Transverse colon (tissue), 4 donors: ENCODE measurements at regions not wholly inside any gene's neighbourhood (a gene's known extent, or its start where the extent isn't known, plus 50 kb on each side); places are given as distances from the start of the nearest gene placed in this dataset.

Experiments
- DNase-seq: peaks from one replicate; pipeline ENCODE4 v3.0.0-alpha.2; 2019
- H3K27ac ChIP-seq, 4 donors: fragments of 200-600 bp; sonication (generic); 2 replicates each; pipeline ENCODE4 v1.5.1; 2016 to 2018; ENCODE audit warnings: inconsistent platforms in 4 of 4
- H3K27me3 ChIP-seq: fragments of 200-600 bp; sonication (generic); 2 replicates; pipeline ENCODE4 v1.5.1; 2017; ENCODE audit warnings: inconsistent platforms
- H3K36me3 ChIP-seq, 4 donors: fragments of 200-600 bp; sonication (generic); 2 replicates each; pipeline ENCODE4 v1.5.1; 2017 to 2019; ENCODE audit warnings: inconsistent platforms in 4 of 4
- H3K4me1 ChIP-seq, 4 donors: fragments of 200-600 bp; sonication (generic); 2 replicates each; pipeline ENCODE4 v1.5.1; 2017 to 2020; ENCODE audit warnings: inconsistent platforms in 4 of 4
- H3K4me3 ChIP-seq, 4 donors: fragments of 200-600 bp; sonication (generic); 1 replicate in 1 of 4; 2 replicates in 3 of 4; pipeline versions ENCODE4 v1.5.1 to v1.6.1; 2017 to 2019; ENCODE audit warnings: inconsistent platforms in 4 of 4
- H3K9me3 ChIP-seq, 2 donors: fragments of 200-600 bp; sonication (generic); 2 replicates each; pipeline ENCODE4 v1.5.1; 2017 to 2019; ENCODE audit warnings: inconsistent platforms in 2 of 2
- EP300 ChIP-seq: sonication (generic); formaldehyde crosslinking; IDR thresholded peaks from one replicate; pipeline ENCODE4 v1.6.1; 2017; ENCODE audit warnings: antibody characterized with exemption, low read depth
- POLR2A ChIP-seq: fragments of 450-650 bp; IDR thresholded peaks from one replicate; pipeline ENCODE4 v1.6.1; 2016; ENCODE audit warnings: antibody characterized with exemption, mild to moderate bottlenecking, moderate library complexity
- POLR2AphosphoS5 ChIP-seq, 3 donors: sonication (generic); formaldehyde crosslinking; IDR thresholded peaks; one replicate each; pipeline ENCODE4 v1.6.1; 2016; ENCODE audit warnings: antibody characterized with exemption in 3 of 3
- WGBS, 2 donors: methylation state at CpG; one replicate each; pipeline ENCODE4 v1.1.5; 2018; ENCODE audit warnings: low coverage in 1 of 2; 5-methylcytosine and 5-hydroxymethylcytosine counted together
- in situ Hi-C, 4 donors: fragments of 200-750 bp; cut with MboI; loops; one replicate each; pipeline versions ENCODE4 v1.15.0 to v1.15.1; 2017; ENCODE audit warnings: low sequenced_read_pairs in 3 of 4, low pct_ligation_motif_present in 1 of 4, low pct_unique_long_range_greater_than_20kb in 1 of 4
- intact Hi-C: fragments of 100-400 bp; cut with DNase I; formaldehyde crosslinking; loops from one replicate; pipeline ENCODE4 v1.15.1; 2023; ENCODE audit warnings: low total_unique reads
- TF ChIP-seq, protein P1 (sequence below), 5 experiments: fragments of 200-600 bp in 3 of 5; fragments of 450-650 bp in 2 of 5; sonication (generic) in 3 of 5; IDR thresholded peaks; 1 replicate in 2 of 5; 2 replicates in 3 of 5; pipeline ENCODE4 v1.5.1; 2016 to 2017; ENCODE audit warnings: antibody characterized with exemption in 5 of 5, inconsistent platforms in 3 of 5, mild to moderate bottlenecking in 2 of 5, moderate library complexity in 1 of 5

DNA sequence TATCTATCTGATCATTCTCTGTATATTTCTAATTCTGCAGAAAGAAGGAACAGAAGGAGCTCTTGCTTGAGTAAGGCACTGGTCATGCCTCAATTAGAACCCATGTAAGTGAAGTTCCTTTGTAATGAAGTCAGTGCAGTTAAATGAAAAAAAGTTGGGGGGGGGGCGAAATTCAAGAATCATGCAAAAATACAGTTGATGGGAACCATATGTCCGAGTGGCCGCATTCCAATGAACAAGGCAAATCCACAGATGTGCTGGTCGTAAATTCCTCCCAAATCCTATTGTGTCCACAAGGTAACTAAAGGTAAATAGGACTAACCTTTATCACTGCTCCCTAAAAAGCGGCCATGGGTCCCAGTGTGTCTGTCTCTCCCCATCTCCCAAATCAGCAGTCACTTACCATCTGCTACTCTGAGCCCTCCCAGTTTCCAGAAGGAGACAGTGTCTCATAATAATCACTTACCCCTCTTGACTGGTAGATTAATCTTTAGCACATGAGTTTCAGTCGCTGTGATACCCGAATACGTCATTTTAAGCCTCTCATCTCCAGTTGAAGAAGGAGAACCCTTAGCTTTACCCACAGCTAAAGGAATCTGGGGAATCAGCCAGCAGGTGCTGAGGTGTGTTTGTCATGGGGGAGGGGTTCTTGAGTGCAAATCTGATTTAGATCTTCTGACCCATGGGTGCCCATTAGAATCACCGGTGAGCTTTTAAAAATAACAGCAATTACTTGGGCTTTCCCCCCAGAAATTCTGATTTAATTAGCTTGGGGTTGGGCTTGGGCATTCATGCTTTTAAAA, 56.3 kb upstream of the EPHB3 start:
- no peak overlapping the region for H3K27ac ChIP-seq
- H3K9me3 ChIP-seq, result peaks cover 7% of the 10 kb centered on the region in 2 donors
- intact Hi-C loops (no loop called here), in situ Hi-C loops (no loop called here)
- H3K36me3 ChIP-seq, result no peaks in the 10 kb centered on the region
- H3K27me3 ChIP-seq, result peaks cover 51% of the 10 kb centered on the region
- 61 to 62% methylated on average over 6 to 9 of the region's 9 CpGs for WGBS, 2 donors
- TF ChIP-seq, protein P1, sequence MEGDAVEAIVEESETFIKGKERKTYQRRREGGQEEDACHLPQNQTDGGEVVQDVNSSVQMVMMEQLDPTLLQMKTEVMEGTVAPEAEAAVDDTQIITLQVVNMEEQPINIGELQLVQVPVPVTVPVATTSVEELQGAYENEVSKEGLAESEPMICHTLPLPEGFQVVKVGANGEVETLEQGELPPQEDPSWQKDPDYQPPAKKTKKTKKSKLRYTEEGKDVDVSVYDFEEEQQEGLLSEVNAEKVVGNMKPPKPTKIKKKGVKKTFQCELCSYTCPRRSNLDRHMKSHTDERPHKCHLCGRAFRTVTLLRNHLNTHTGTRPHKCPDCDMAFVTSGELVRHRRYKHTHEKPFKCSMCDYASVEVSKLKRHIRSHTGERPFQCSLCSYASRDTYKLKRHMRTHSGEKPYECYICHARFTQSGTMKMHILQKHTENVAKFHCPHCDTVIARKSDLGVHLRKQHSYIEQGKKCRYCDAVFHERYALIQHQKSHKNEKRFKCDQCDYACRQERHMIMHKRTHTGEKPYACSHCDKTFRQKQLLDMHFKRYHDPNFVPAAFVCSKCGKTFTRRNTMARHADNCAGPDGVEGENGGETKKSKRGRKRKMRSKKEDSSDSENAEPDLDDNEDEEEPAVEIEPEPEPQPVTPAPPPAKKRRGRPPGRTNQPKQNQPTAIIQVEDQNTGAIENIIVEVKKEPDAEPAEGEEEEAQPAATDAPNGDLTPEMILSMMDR (IDR thresholded peaks at IDR 0.05), result no peak
- TF ChIP-seq POLR2A (no peak), POLR2AphosphoS5 (IDR thresholded peaks at IDR 0.05) (no peak)
- H3K4me1 ChIP-seq, result no peaks in the 10 kb centered on the region
- no peak overlapping the region for H3K4me3 ChIP-seq
- no peak for DNase-seq

DNA sequence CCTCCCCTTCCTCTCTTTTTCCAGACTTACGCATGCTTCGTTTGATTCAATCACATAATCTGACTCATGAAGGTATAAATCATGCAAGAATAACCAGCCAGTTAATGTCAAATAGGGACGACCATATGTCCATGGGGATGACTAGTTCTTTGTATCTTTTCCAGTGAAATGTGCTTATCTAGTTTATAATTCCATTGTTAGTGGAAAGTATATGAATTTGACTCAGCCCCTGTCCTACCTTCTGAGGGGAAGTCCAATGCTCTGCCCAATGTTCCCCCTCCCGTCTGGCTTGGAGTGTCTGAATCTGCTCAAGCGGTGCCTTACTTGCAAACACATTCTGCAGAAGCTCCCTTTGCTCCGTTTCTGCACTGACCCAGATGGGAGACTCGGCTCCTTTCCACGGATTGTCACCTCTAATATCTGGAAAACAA, 55.0 kb upstream of the EPHB3 start:
- no peaks in the 10 kb centered on the region for H3K36me3 ChIP-seq
- H3K27me3 ChIP-seq, result peaks cover 63% of the 10 kb centered on the region
- H3K4me3 ChIP-seq, result no peak overlapping the region
- no peak for TF ChIP-seq POLR2AphosphoS5 (IDR thresholded peaks at IDR 0.05)
- no peak for TF ChIP-seq POLR2A
- TF ChIP-seq, protein P1 (IDR thresholded peaks at IDR 0.05), result no peak
- TF ChIP-seq EP300, result no peak
- H3K4me1 ChIP-seq, result no peaks in the 10 kb centered on the region
- 60 to 63% methylated on average over 5 to 8 of the region's 8 CpGs for WGBS, 2 donors
- intact Hi-C loops (no loop called here), in situ Hi-C loops (no loop called here)
- no peak for DNase-seq
- H3K27ac ChIP-seq, result no peak overlapping the region
- H3K9me3 ChIP-seq, result peaks cover 7% of the 10 kb centered on the region in 2 donors

DNA sequence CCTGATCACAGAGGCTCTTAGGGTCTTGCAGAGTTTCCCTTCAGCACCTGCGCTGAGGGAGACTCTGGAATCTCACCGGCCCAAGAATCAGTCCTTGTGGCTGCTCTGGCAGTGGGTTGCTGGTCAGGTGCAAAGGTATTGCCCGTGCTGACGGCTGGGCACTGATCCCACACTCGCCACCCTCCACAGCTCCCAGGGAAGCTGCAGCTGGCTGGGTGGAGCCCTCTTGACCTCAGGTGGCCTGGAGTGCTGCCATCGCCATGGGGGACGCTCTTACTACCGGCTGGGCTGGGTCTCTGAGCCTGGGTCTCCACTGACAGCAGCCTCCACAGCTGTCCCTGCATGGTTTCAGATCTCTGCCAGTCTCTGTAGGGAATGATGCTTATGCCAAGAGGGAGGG, 52.6 kb upstream of the EPHB3 start:
- Histone ChIP-seq H3K36me3 (no peaks in the 10 kb centered on the region), H3K27ac (no peak overlapping the region), H3K27me3 (peaks cover 85% of the 10 kb centered on the region), H3K4me1 (peaks cover 0 to 9% (median 7%) of the 10 kb centered on the region in 4 donors), H3K9me3 (no peaks in the 10 kb centered on the region), H3K4me3 (no peak overlapping the region)
- TF ChIP-seq EP300 (no peak), POLR2A (no peak), POLR2AphosphoS5 (IDR thresholded peaks at IDR 0.05) (no peak)
- TF ChIP-seq, protein P1 (IDR thresholded peaks at IDR 0.05), result no peak
- intact Hi-C loops, result no loop called here
- in situ Hi-C loops, result no loop called here
- no peak for DNase-seq
- WGBS, 2 donors, result 56% methylated on average over 8 of the region's 8 CpGs; no CpG with 5 or more reads in 1 of the 2 donors

DNA sequence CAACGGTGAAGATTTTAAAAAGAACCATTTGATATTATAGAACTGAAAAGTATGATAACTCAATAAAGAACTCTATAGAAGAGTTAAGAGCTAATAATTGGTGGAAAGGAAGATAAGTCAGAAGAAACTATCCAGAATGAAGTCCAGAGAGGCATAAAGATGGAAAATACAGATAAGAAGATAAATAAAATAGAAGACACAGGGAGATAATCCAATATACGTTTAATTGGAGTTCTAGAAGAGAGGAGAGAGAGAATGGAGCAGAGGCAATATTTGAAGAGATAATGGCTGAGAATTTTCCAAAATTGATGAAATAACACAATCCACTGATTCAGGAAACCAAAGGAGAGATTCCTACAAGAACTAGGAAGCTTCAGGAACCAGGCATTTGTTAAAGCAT, 49.8 kb upstream of the EPHB3 start:
- in situ Hi-C loops (no loop called here), intact Hi-C loops (loop anchor here (10.0 kb wide), 1 partner anchor 147 kb away; the partner anchor contains the start of genes CLCN2 and POLR2H)
- H3K9me3 ChIP-seq, result no peaks in the 10 kb centered on the region
- no peak overlapping the region for H3K4me3 ChIP-seq
- no peaks in the 10 kb centered on the region for H3K36me3 ChIP-seq
- H3K27ac ChIP-seq, result no peak overlapping the region
- 72 to 93% methylated on average over 1 to 2 of the region's 2 CpGs for WGBS, 2 donors
- H3K4me1 ChIP-seq, result peaks cover 0 to 11% (median 7%) of the 10 kb centered on the region in 4 donors
- no peak for DNase-seq
- TF ChIP-seq EP300 (no peak), POLR2A (no peak)
- TF ChIP-seq, protein P1 (IDR thresholded peaks at IDR 0.05), result no peak
- peaks cover 75% of the 10 kb centered on the region for H3K27me3 ChIP-seq
